ENCODE measurements at regions not wholly inside any gene's neighbourhood (a gene's known extent, or its start where the extent isn't known, plus 50 kb on each side); places are given as distances from the start of the nearest gene placed in this dataset.

- no peak for DNase-seq
Observed at GRCh38 chr17:72511242-72511641, 390.4 kb downstream of the SOX9 start.

- no peak for DNase-seq
Observed at GRCh38 chr17:72511874-72512273, 391.1 kb downstream of the SOX9 start.

GRCh38 chr17:72512649-72513556 lies 392.1 kb downstream of the SOX9 start:
- DNase-seq = no peak

GRCh38 chr17:72514321-72514861 lies 393.6 kb downstream of the SOX9 start:
- DNase-seq = no peak

GRCh38 chr17:72514891-72515290 lies 394.1 kb downstream of the SOX9 start:
- no peak for DNase-seq

GRCh38 chr17:72515291-72516065 lies 394.7 kb downstream of the SOX9 start:
- no peak for DNase-seq

- no peak for DNase-seq
Observed at GRCh38 chr17:72516772-72517399, 396.1 kb downstream of the SOX9 start.

GRCh38 chr17:72517413-72518158 lies 396.8 kb downstream of the SOX9 start:
- no peak for DNase-seq

- no peak for DNase-seq
Observed at GRCh38 chr17:72518159-72518732, 397.4 kb downstream of the SOX9 start.

GRCh38 chr17:72518753-72519597 lies 398.2 kb downstream of the SOX9 start:
- DNase-seq = no peak

- no peak for DNase-seq
Observed at GRCh38 chr17:72519598-72519936, 398.7 kb downstream of the SOX9 start.

GRCh38 chr17:72520665-72521303 lies 400.0 kb downstream of the SOX9 start:
- DNase-seq = no peak

- DNase-seq = no peak
Observed at GRCh38 chr17:72523491-72523890, 402.7 kb downstream of the SOX9 start.

GRCh38 chr17:72525225-72526015 lies 404.6 kb downstream of the SOX9 start:
- no peak for DNase-seq

GRCh38 chr17:72526769-72527168 lies 405.9 kb downstream of the SOX9 start:
- no peak for DNase-seq

- DNase-seq = no peak
Observed at GRCh38 chr17:72527789-72528188, 407.0 kb downstream of the SOX9 start.

GRCh38 chr17:72528683-72529082 lies 407.9 kb downstream of the SOX9 start:
- DNase-seq = no peak

- DNase-seq = no peak
Observed at GRCh38 chr17:72529386-72529785, 408.6 kb downstream of the SOX9 start.

- no peak for DNase-seq
Observed at GRCh38 chr17:72530454-72530853, 409.6 kb downstream of the SOX9 start.

GRCh38 chr17:72531729-72532128 lies 410.9 kb downstream of the SOX9 start:
- no peak for DNase-seq

All from activated CD4-positive, alpha-beta T cell treated with anti-CD3 and anti-CD28 coated beads, Interleukin-2, amount 50 U/mL, for 4 hours (primary cell).